ENCODE measurements at regions not wholly inside any gene's neighbourhood (a gene's known extent, or its start where the extent isn't known, plus 50 kb on each side); places are given as distances from the start of the nearest gene placed in this dataset.
"Not testable (repeated sequence)": the region's sequence is repeated elsewhere in the genome, so short reads cannot be mapped to it uniquely, and the experiment has no call there.

DNA sequence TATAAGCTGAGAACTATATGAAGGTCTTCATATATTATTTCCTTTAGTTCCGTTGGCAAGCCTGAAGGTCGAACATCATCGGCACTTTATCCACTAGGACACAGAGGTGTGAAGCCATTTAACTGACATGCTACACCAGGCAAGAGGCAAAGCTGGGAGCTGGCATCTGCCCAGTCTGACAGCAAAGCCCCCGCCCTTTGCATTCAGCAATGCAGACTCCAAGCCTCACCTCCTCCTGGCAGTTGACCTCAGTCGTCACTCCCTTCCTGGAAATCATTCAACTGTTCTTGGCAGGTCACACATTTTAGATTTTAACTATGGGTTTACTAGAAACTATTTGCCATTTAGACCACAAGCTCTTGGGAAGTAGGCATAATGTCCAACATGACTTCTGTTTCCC, 135.8 kb upstream of the FRG1 start:
- H3K4me3 ChIP-seq (ENCODE audit: control insufficient read depth, low read depth, low read length) = no peak overlapping the region
- TF ChIP-seq, protein P1, sequence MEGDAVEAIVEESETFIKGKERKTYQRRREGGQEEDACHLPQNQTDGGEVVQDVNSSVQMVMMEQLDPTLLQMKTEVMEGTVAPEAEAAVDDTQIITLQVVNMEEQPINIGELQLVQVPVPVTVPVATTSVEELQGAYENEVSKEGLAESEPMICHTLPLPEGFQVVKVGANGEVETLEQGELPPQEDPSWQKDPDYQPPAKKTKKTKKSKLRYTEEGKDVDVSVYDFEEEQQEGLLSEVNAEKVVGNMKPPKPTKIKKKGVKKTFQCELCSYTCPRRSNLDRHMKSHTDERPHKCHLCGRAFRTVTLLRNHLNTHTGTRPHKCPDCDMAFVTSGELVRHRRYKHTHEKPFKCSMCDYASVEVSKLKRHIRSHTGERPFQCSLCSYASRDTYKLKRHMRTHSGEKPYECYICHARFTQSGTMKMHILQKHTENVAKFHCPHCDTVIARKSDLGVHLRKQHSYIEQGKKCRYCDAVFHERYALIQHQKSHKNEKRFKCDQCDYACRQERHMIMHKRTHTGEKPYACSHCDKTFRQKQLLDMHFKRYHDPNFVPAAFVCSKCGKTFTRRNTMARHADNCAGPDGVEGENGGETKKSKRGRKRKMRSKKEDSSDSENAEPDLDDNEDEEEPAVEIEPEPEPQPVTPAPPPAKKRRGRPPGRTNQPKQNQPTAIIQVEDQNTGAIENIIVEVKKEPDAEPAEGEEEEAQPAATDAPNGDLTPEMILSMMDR (conservative IDR thresholded peaks at IDR 0.05; ENCODE audit: control insufficient read depth, insufficient read depth, low read depth, low read length) = no peak
- DNase-seq (ENCODE audit: low read depth) = no peak

DNA sequence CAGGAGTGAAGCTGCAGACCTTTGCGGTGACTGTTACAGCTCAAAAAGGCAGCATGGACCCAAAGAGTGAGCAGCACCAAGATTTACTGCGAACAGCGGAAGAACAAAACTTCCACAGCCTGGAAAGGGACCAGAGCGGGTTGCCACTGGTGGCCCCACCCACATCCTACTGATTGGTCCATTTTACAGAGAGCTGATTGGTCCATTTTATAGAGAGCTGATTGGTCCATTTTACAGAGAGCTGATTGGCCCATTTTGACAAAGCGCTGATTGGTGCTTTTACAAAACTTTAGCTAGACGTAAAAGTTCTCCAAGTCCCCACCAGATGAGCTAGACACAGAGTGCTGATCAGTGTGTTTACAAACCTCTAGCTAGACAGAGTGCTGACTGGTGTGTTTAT, 134.2 kb upstream of the FRG1 start:
- no peak overlapping the region for H3K4me3 ChIP-seq (ENCODE audit: control insufficient read depth, low read depth, low read length)
- TF ChIP-seq, protein P1 (conservative IDR thresholded peaks at IDR 0.05; ENCODE audit: control insufficient read depth, insufficient read depth, low read depth, low read length) = no peak
- DNase-seq (ENCODE audit: low read depth) = no peak

DNA sequence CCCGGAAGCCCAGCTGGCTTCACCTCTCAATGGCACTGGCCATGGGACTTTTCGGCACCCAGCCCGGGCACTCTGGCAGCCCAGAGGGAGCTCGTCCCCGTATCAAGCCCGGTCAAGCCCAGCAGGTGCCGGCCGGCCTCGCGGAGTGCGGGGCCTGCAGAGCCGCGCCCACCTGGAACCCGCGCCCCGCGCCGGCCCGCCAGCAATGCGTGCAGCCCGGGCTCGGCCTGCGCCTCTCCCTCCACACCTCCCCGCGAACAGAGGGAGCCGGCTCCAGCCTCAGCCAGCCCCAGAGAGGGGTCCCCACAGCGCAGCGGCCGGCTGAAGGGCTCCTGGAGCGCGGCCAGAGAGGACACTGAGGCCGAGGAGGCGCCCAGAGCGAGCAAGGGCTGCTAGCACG, 133.6 kb upstream of the FRG1 start:
- DNase-seq (ENCODE audit: low read depth) = no peak
- TF ChIP-seq, protein P1 (conservative IDR thresholded peaks at IDR 0.05; ENCODE audit: control insufficient read depth, insufficient read depth, low read depth, low read length) = no peak
- no peak overlapping the region for H3K4me3 ChIP-seq (ENCODE audit: control insufficient read depth, low read depth, low read length)

DNA sequence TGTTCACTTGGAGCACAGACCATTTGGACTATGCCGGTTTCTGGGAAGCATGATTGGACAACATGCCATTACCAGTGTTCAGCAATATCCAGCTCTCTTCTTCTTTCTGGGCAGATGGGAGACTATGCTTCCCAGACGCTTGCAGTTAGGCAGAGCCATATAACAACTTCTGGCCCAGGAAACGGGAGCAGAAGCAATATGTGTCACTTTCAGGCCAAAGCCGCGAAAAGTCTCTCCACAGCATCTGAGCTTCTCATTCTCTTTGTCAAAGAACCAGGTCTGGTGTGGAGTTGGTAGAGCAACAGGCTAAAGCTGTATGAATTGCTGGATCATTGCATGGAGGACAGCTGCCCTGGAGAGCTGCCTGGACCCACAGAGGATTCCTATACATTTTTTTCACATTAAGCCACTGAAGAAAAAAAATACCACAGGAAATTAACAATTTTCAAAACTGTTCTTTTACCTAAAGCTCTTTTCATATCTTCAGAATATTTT, 131.4 kb upstream of the FRG1 start:
- no peak overlapping the region for H3K4me3 ChIP-seq (ENCODE audit: control insufficient read depth, low read depth, low read length)
- TF ChIP-seq, protein P1 (conservative IDR thresholded peaks at IDR 0.05; ENCODE audit: control insufficient read depth, insufficient read depth, low read depth, low read length) = no peak
- no peak for DNase-seq (ENCODE audit: low read depth)

DNA sequence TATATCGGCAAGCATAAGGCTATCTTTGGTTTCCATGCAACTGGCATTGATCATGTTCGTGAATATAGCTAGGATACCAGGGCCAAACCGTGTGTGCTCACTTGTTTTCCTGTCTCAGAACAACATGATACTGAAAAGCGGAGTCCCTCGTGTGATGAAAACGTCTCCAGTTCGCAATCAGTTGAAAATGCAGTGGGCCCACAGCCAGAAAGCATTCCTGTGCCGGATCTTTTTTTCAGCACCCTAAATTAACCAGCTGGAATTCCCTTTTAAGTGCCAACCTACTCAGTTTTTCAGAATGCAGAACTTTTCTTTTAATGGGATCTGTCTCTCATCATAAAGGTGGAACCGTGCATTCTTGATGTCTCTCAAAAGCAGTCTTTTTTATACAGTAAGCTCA, 130.8 kb upstream of the FRG1 start:
- no peak overlapping the region for H3K4me3 ChIP-seq (ENCODE audit: control insufficient read depth, low read depth, low read length)
- TF ChIP-seq, protein P1 (conservative IDR thresholded peaks at IDR 0.05; ENCODE audit: control insufficient read depth, insufficient read depth, low read depth, low read length) = no peak
- DNase-seq (ENCODE audit: low read depth) = no peak

DNA sequence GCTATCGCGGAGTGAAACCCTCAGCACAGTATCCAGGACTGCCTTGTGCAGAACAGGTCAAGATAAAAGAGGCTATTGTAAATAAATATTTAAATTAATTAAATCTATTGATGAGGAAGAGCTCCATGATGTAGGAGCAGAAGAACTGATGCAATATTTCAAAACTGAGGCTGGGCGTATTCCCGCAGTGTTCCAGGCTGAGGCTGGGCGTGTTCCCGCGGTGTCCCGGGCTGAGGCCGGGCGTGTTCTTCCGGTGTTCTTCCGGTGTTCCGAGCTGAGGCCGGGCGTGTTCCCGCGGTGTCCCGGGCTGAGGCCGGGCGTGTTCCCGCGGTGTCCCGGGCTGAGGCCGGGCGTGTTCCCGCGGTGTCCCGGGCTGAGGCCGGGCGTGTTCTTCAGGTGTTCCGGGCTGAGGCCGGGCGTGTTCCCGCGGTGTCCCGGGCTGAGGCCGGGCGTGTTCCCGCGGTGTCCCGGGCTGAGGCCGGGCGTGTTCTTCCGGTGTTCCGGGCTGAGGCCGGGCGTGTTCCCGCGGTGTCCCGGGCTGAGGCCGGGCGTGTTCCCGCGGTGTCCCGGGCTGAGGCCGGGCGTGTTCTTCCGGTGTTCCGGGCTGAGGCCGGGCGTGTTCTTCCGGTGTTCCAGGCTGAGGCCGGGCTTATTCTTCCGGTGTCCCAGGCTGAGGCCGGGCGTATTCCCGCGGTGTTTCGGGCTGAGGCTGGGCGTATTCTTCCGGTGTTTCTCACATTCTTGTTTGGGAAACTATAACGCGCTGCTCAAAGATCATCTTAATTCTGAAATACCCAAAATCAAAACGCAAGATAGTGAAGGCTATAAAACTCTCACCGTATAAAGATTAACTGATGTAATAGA, 130.1 kb upstream of the FRG1 start:
- not testable (repeated sequence) for H3K4me3 ChIP-seq (ENCODE audit: control insufficient read depth, low read depth, low read length); DNase-seq (ENCODE audit: low read depth)

DNA sequence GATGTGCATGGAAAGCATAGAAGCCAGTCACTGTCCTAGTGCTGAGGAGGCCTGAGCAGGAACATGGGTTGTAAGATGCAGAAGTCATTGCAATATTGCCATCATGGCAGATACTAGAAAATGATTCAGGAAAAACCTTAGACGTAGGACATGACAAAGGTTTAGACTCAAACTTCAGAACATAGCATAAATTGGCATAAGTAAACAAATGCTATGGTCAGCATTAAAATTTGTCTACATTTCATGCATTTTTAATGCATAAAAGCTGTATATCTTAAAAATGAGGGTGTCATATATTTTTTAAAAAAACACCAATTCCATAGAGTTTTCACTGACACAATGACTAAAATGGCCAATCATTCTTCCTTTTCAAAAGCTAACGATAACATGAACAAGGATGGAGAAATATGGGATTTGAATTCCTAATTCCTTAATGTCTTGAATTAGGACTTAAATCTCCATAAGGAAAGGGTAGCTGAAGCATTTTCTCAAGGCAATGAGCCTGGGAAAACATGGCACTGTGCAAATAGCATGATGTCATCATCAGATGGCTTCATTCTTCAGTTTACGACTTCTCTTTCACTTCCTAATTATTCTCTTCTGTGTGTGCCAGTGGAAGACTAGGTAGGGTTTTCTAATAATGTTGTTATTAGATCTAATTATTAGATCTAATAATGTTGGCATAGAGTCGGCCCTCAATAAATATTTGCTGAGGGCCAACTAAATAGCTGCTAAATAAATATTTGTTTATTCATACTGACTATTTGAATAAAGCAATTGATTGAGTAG, 125.1 kb upstream of the FRG1 start:
- H3K4me3 ChIP-seq (ENCODE audit: control insufficient read depth, low read depth, low read length) = no peak overlapping the region
- TF ChIP-seq, protein P1 (conservative IDR thresholded peaks at IDR 0.05; ENCODE audit: control insufficient read depth, insufficient read depth, low read depth, low read length) = no peak
- no peak for DNase-seq (ENCODE audit: low read depth)
